ENCODE measurements at regions not wholly inside any gene's neighbourhood (a gene's known extent, or its start where the extent isn't known, plus 50 kb on each side); places are given as distances from the start of the nearest gene placed in this dataset.

DNA sequence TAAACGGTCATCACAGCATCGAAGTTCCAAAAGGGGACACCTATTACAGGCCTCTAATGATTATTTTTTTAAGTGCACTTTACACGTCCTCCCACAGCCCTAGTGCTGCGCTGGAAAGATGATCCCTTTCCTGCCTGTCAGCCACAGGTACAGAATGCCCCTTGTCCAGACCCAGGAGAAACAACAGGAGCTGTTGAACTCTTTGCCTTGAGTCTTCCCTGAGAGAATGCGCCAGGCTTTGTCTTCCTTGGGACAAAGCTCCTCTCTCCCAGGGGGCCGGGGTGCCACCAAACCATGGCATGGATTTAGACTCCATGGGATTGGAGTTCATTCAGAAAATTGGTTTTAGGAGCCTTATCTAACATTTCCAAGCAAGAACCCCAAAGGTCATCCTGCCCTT, 319.0 kb upstream of the SOX11 start:
- TF ChIP-seq, protein P1, sequence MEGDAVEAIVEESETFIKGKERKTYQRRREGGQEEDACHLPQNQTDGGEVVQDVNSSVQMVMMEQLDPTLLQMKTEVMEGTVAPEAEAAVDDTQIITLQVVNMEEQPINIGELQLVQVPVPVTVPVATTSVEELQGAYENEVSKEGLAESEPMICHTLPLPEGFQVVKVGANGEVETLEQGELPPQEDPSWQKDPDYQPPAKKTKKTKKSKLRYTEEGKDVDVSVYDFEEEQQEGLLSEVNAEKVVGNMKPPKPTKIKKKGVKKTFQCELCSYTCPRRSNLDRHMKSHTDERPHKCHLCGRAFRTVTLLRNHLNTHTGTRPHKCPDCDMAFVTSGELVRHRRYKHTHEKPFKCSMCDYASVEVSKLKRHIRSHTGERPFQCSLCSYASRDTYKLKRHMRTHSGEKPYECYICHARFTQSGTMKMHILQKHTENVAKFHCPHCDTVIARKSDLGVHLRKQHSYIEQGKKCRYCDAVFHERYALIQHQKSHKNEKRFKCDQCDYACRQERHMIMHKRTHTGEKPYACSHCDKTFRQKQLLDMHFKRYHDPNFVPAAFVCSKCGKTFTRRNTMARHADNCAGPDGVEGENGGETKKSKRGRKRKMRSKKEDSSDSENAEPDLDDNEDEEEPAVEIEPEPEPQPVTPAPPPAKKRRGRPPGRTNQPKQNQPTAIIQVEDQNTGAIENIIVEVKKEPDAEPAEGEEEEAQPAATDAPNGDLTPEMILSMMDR (IDR thresholded peaks at IDR 0.05), result no peak
- Mint-ChIP-seq H3K4me1 (ENCODE audit: unreplicated experiment) (peaks cover 3% of the 10 kb centered on the region), H3K27me3 (ENCODE audit: unreplicated experiment) (peaks cover 10% of the 10 kb centered on the region), H3K4me3 (ENCODE audit: unreplicated experiment) (no peak overlapping the region), H3K9me3 (ENCODE audit: unreplicated experiment) (no peaks in the 10 kb centered on the region), H3K27ac (ENCODE audit: unreplicated experiment) (no peak overlapping the region), H3K36me3 (ENCODE audit: unreplicated experiment) (no peaks in the 10 kb centered on the region)
- DNase-seq (ENCODE audit: extremely low spot score, unreplicated experiment), result no peak

DNA sequence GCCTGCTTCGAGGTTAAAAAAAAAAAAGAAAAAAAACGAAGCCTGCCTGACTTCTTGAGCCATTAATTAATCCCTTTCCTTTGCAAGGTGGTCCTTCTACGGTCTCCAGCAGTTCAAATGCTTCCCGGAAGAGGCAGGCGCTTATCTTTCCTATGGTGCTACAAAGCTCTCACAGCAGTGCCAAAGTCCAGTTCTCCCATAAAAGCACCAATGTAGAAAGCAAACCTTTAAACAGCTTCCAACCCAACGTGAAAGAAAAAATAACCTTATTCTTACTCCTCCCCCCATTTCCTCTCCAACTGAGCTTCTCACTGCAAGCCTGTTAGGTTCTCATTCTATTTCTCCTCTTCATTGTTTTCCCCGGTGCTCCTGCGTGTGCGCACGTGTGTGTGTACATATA, 317.4 kb upstream of the SOX11 start:
- TF ChIP-seq, protein P1 (IDR thresholded peaks at IDR 0.05), result no peak
- DNase-seq (ENCODE audit: extremely low spot score, unreplicated experiment), result no peak
- Mint-ChIP-seq H3K27me3 (ENCODE audit: unreplicated experiment) (peaks cover 10% of the 10 kb centered on the region), H3K36me3 (ENCODE audit: unreplicated experiment) (no peaks in the 10 kb centered on the region), H3K9me3 (ENCODE audit: unreplicated experiment) (peaks cover 1% of the 10 kb centered on the region), H3K27ac (ENCODE audit: unreplicated experiment) (no peak overlapping the region), H3K4me1 (ENCODE audit: unreplicated experiment) (peaks cover 3% of the 10 kb centered on the region), H3K4me3 (ENCODE audit: unreplicated experiment) (no peak overlapping the region)

DNA sequence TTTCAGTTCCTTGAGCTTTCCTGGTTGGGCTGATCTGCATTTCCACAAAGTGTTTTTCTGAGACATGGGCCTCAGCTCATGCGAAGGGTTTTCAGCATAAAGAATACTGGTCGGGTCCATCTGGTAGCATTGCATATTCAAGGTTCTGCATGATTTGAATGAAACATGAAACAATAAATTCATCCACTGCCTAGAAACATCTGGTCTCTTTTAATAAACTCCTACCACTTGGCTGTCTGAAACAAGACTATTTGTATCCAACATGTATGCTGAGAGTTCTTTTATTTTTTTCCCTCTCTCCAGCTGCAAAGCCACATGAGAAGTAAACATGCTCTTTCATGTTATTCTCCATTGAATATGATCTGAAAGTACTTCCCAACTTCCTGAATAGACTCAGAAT, 314.9 kb upstream of the SOX11 start:
- Mint-ChIP-seq H3K4me3 (ENCODE audit: unreplicated experiment) (no peak overlapping the region), H3K27ac (ENCODE audit: unreplicated experiment) (no peak overlapping the region), H3K36me3 (ENCODE audit: unreplicated experiment) (no peaks in the 10 kb centered on the region), H3K9me3 (ENCODE audit: unreplicated experiment) (peaks cover 5% of the 10 kb centered on the region), H3K4me1 (ENCODE audit: unreplicated experiment) (peaks cover 3% of the 10 kb centered on the region), H3K27me3 (ENCODE audit: unreplicated experiment) (peaks cover 6% of the 10 kb centered on the region)
- DNase-seq (ENCODE audit: extremely low spot score, unreplicated experiment), result no peak
- TF ChIP-seq, protein P1 (IDR thresholded peaks at IDR 0.05), result no peak

DNA sequence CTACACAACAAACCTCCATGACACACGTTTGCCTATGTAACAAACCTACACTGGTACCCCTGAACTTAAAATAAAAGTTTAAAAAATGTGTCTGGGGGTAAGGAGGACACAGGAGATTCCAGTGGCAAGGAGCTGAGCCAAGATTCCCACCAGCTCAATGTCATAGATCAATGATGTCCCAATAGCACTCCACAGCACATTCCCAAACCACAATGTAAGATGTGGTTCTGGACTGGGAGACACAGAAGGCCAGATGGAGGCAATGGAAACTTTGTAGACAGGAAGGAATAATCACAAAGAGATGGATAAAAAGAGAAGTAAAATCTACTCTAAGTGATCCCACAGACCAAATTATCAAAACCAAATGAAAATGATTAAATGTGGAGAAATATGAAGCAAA, 312.4 kb upstream of the SOX11 start:
- H3K4me1 Mint-ChIP-seq (ENCODE audit: unreplicated experiment), result no peaks in the 10 kb centered on the region

DNA sequence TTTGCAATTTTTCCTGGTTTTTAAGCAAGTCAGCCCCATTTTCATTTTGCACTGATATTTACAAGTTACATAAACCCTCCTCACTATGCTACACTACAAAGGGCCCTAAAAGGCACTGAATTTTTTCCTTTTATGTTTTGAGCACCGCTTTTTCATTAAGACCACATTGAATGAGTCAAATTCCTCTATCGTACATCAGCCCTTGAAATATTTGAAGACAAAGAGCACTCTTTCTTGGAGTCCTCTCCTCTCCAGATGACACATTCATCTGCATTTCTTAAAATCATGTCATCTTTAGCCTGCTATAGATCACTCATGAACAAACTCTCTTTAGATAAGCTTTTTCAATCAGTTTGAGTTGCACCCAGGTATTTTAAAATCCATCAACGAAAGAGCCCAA, 306.6 kb upstream of the SOX11 start:
- TF ChIP-seq, protein P1 (IDR thresholded peaks at IDR 0.05), result no peak
- no peak overlapping the region for H3K4me3 Mint-ChIP-seq (ENCODE audit: unreplicated experiment)
- no peak overlapping the region for H3K27ac Mint-ChIP-seq (ENCODE audit: unreplicated experiment)
- H3K27me3 Mint-ChIP-seq (ENCODE audit: unreplicated experiment), result no peaks in the 10 kb centered on the region
- DNase-seq (ENCODE audit: extremely low spot score, unreplicated experiment), result no peak
- no peaks in the 10 kb centered on the region for H3K4me1 Mint-ChIP-seq (ENCODE audit: unreplicated experiment)
- H3K9me3 Mint-ChIP-seq (ENCODE audit: unreplicated experiment), result peaks cover 3% of the 10 kb centered on the region
- no peaks in the 10 kb centered on the region for H3K36me3 Mint-ChIP-seq (ENCODE audit: unreplicated experiment)

More for the DNA sequence above, 312.4 kb upstream of the SOX11 start:
- TF ChIP-seq, protein P1 (IDR thresholded peaks at IDR 0.05), result no peak
- Mint-ChIP-seq H3K9me3 (ENCODE audit: unreplicated experiment) (peaks cover 5% of the 10 kb centered on the region), H3K27ac (ENCODE audit: unreplicated experiment) (no peak overlapping the region), H3K4me3 (ENCODE audit: unreplicated experiment) (no peak overlapping the region), H3K27me3 (ENCODE audit: unreplicated experiment) (peaks cover 2% of the 10 kb centered on the region), H3K36me3 (ENCODE audit: unreplicated experiment) (no peaks in the 10 kb centered on the region)
- no peak for DNase-seq (ENCODE audit: extremely low spot score, unreplicated experiment)

Data from osteocyte (in vitro differentiated cells).